ENCODE measurements at regions not wholly inside any gene's neighbourhood (a gene's known extent, or its start where the extent isn't known, plus 50 kb on each side); places are given as distances from the start of the nearest gene placed in this dataset.

DNA sequence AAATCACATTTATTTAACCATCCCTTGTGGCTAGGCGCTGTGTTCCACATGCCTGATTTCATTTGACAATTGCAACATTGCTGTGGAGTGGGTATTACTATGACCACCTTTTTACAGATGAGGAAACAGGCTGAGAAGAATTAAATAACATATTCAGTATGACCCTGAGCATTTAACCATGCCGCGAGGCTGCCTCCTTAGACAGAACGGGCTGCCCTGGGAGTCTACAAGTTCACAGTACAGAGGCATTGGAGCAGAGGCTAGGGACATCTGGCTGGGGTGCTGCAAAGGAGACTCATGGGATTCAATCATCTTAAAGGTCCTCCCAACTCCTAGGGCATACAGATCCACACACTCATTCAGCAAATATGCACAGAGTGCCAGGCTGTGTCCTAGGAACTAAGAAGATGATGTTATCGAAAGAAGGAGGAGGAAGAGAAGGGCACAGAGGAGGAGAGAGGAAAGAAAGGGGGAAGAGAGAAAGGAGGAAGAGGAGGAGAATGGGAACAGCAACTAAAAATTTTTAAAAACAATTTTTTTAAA is 164.7 kb upstream of the CCND2 start:
- DNase-seq (ENCODE audit: low read depth in 3 of 3, low spot score in 1 of 3): no peak

DNA sequence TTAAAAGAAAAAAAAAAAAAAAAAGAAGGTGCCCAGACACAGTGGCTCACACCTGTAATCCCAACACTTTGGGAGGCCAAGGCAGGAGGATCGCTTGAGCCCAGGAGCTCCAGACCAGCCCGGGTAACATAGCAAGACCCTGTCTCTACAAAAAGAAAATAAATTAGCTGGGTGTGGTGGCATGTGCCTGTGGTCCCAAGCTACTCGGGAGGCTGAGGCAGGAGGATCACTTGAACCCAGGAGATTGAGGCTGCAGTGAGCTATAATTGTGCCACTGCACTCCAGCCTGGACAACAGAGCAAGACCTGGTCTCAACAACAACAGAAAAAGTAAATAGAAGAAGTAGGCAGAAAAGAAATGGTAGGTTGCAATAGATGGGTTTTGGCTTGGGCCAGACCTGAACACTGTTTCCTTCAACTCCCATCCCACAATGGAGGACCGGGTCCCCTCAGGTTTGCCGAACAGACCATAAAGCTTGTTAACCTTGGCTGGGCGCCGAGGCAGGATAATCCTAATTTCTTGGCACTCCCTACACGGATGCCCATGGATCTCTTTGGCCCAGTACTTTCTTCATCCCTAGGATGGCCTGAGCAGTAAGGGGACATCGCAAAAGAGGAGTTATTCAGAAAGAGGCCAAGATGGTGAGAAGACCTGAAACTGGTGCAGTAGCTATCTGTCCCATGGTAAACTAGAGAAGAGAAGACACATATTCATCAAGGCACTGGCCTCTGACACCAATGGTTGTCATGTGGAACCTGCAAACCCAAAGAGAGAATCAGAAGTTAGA is 165.5 kb upstream of the CCND2 start:
- no peak for DNase-seq (ENCODE audit: low read depth in 3 of 3, low spot score in 1 of 3)

DNA sequence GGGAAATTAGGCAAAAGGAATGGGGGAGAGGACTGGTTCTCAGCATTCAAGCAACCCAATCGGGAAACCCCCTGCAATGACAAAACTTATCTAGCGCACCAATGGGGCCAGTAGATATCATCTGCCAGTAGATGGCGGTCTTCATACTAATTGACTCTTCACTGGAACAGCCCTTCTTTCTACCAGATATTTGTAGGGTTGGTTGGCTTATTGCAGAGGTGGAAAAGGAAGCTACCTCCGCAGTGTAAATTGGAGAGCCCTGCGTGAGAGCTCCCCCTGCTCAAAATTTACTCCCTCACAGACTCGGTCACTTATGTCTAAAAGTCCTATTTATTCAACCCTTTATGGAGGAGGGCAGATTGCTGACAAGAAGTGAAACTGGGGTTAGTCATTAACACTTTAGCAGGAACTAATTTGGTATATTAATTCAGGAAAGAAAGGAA is 166.1 kb upstream of the CCND2 start:
- DNase-seq (ENCODE audit: low read depth in 3 of 3, low spot score in 1 of 3): peak in 2 of 3 donors; percentile 45 to 47

DNA sequence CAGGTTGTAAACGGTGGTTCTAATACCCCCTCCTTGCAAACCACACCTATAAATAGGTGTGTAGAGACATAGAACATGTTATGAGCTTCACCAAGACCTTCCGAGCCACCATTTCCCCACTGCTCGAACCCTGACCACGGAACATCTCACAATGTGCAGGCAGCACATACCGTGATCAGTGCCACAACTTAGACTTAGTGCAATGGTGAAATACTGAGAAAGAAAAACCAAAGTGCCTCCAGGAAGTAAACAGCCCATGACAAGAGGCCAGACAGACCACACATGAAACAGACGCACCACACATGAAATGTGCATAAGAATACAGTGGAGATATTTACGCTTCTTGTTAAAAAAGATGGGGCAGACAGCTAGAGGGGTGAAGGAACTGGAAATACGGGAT is 166.9 kb upstream of the CCND2 start:
- DNase-seq (ENCODE audit: low read depth in 3 of 3, low spot score in 1 of 3): no peak

DNA sequence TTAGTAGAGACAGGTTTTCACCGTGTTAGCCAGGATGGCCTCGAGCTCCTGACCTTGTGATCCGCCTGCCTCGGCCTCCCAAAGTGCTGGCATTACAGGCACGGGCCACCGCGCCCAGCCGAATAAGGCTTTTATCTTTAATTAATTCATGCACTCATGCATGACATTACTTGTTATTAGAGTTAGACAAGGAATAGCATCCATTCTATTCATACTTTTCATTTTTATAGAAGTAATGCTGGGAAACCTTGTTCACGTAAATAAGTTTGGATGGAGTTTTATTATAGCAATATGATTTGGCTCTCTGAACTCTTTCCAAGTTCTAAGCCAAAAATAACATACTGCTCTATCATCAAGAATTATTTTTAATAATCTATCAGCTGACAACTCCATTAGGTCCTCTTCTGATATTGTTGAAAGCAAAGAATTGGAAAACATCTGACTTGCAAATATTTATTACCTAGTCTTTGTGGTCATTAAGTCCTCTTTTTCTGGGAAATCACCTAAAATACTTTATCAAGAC is 168.8 kb upstream of the CCND2 start:
- no peak for DNase-seq (ENCODE audit: low read depth in 3 of 3, low spot score in 1 of 3)

DNA sequence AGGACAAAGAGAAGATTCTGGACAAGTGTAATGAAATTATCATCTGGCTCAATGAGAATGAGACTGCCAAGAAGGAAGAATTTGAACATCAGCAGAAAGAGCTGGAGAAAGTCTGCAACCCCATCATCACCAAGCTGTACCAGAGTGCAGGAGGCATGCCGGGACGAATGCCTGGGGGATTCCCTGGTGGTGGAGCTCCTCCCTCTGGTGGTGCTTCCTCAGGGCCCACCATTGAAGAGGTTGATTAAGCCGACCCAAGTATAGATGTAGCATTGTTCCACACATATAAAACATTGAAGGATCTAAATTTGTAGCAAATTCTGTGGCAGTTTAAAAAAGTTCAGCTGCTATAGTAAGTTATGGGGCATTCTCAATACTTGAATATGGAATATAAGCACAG is 174.3 kb upstream of the CCND2 start:
- DNase-seq (ENCODE audit: low read depth in 3 of 3, low spot score in 1 of 3): no peak

DNA sequence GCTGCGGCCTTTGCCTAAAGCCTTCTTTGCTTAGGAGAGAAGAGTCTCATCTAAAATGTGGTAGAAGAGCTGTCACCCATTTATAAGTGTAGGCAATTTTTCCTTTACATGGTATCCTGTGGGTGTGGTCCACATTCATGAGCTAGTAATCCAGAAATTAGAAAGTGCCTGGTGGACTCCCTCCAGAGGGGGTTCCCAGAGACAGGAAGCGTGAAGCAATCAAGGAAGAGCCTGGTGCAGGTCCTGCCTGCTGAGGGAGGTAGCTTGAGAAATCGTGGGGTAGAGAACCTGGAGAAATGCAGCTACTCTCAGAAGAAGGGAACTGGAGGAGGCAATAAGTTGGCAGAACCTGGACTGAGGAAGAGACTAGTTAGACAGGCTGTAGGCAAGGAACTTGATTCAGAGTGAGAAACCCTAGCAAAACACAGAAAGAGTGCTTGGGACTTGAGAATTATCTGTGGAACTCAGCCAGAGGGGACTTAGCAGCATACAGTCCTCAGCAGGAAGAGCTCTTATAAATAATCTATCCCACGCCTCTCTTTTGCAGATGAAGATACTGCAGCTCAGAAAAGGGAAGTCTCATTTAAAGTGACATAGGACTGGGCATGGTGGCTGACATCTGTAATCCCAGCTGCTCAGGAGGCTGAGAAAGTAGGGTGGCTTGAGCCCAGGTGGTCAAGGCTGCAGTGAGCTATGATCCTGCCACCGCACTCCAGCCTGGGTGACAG is 182.4 kb upstream of the CCND2 start:
- no peak for DNase-seq (ENCODE audit: low read depth in 3 of 3, low spot score in 1 of 3)

DNA sequence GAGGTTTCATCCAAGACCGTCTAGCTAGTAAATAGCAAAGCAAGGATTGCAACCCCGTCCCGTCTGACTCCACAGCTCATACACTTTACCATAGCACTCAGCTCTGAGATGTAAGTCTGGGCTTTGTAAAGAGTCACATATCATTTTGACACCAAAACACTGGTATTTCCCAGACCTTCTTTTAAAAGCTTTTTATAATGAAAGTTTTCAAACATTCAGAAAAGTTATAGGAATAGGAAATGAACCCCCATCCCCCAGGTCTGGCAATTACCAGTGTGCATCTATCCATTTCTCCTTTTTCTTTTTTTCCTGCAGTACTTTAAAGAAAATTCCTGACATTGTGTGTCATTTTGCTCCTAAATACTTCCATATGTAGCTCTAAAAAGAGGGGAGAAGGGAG is 183.6 kb upstream of the CCND2 start:
- no peak for DNase-seq (ENCODE audit: low read depth in 3 of 3, low spot score in 1 of 3)

DNA sequence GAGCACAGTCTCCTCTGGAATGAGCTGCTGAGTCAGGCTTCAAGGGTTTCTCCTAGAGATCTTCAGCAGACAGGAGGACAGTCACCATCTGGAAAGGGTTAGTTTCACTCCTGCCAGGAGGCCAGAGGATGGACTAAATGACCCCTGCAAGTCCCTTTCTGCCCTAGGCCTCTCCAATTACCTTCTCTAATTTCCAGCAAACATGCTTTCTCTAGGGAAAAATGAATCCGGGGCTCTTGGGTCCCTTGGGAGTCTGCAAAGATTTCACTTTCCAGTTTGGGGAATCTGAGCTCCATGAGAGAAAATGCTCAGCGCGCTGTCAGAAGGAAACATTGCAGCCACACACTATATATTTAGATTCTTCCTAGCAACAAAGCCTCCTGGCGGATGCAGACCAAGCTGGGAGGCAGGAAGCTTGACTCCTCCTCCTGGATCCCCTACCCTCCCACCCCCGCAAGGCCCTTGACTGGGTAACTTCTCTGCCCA is 184.4 kb upstream of the CCND2 start:
- no peak for DNase-seq (ENCODE audit: low read depth in 3 of 3, low spot score in 1 of 3)

DNA sequence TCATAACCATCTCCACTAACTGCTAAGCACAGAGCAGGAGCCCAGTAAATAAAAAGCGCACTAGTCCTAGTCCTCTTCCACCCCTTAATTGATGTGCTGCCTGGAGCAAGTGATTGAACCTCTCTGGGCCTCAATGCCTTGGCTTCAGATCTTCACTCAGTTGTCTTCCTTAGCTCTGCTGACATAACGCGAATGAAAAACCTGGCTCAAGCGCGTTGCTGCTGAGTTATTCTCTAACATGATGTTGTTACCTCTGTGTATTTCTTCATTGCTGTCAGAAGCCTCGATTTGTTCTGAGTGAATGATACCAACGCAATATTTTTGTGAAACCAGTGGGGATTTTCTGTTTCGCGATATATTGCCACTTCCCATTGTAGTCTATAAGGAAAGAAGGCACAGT is 185.1 kb upstream of the CCND2 start:
- no peak for DNase-seq (ENCODE audit: low read depth in 3 of 3, low spot score in 1 of 3)

DNA sequence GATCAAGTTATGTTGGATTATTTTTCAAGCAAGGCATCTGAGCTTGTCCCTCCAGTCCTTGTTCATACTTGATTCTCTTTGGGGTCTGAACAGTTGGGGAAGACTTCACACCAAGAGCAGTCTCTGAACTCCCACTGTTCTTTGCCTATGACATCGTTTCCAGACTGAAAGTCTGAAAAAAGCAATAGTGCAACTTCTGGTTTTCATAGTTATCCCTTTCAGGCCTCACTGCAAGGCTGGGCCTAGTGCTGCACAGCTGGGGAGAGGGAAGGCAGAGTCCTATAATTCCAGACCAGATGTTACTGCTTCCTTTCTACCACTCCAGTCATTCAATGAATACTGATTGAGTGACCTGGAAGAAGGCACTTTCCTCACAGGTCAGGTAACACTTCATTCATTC is 187.1 kb upstream of the CCND2 start:
- no peak for DNase-seq (ENCODE audit: low read depth in 3 of 3, low spot score in 1 of 3)

DNA sequence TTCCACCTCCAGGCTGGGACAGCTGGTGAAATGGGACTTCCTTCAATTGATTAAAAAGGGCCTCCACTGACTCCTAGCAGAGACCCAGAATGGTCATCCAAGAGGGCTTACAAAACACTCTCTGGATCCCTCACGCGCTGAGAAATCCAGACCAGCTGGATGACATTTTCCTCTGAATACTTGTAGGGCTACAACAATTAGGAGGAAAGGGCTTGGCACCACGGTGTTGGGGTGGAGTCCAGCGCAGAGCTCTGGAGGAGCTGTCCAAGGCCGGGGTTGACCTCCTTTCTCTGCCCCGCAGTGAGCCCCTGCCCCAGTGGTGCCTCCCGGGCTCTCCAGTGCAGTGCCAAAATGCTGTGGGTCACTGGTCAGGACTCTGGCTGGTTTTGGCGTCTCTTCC is 189.0 kb upstream of the CCND2 start:
- no peak for DNase-seq (ENCODE audit: low read depth in 3 of 3, low spot score in 1 of 3)

DNA sequence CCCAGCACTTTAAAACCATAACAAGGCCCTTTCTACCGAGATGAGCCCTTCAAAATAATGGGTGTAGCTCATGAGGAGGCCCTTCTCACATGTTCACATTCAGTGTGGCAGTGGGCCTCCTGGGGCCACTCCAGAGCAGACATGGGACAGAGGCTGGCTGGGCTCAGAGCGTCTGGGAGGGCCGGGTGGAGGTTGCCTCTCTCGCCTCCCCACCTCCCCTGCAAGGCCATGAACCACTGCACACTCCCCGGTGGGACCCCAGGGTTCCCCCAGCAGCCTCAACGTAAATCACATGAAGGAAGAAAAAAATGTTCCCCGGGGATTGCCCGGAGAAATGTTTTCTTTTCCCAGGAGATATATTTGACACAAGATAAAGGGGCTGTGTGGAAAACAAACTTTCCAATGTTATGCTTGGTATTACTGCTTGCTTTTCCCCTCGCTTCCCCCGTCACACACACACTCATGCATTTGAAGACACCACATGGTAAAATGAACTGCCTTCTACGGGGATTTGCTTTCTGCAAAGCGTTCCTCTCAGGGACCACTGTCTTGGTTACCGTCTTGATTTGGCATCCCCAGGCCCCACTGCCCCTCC is 190.7 kb upstream of the CCND2 start:
- no peak for DNase-seq (ENCODE audit: low read depth in 3 of 3, low spot score in 1 of 3)

DNA sequence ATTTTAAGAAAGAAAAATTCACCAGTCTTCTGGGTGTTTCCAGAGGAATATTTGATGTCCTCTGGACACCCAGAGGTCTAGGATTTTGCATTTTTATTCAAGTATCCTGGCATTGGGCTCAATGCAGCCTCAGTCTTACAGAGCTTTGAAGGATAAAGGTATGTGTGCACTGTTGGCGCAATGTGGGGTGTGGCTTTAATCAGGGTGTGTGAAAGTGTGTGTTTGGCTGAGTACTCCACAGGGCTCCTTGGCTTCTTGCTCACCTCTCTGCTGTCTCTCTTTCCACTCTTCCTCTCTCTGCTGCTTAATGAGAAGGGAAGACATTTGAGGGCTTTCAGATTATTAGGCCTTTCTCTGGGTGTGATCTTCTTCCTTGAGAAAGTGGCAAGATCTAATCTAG is 193.3 kb upstream of the CCND2 start:
- no peak for DNase-seq (ENCODE audit: low read depth in 3 of 3, low spot score in 1 of 3)

DNA sequence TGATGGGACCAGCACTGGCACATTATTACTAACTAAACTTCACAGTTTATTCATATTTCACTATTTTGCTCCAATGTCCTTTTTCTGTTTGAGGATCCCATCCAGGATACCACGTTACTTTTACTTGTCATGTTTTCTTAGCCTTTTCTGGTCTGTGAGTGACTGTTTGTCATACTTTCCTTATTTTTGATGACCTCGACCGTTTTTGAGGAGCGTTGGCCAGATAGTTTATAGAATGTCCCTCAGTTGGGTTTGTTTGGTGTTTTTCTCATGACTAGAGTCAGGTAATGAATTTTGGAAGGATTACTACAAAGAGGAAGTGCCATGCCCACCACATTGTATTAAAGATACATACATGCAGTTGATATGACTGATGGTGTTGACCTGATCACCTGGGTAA is 199.4 kb upstream of the CCND2 start:
- no peak for DNase-seq (ENCODE audit: low read depth in 3 of 3, low spot score in 1 of 3)

DNA sequence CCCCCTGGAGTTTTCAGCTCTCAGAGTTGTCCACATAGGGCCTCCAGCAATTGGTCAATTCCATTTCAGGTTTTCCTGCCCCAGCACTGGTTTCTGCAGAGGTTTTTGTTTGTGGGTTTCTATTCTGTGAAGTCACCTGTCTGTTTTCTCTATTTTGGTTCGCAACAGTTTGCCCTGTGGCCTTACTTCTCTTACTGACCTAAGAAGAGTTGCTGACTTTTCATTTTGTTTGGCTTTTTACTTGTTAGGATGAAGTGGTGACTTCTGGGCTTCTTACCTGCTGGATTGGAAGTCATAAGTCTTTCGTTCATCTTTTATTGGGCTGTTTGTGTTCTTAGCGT is 196.4 kb upstream of the PARP11 start:
- DNase-seq (ENCODE audit: low read depth in 3 of 3, low spot score in 1 of 3): no peak

DNA sequence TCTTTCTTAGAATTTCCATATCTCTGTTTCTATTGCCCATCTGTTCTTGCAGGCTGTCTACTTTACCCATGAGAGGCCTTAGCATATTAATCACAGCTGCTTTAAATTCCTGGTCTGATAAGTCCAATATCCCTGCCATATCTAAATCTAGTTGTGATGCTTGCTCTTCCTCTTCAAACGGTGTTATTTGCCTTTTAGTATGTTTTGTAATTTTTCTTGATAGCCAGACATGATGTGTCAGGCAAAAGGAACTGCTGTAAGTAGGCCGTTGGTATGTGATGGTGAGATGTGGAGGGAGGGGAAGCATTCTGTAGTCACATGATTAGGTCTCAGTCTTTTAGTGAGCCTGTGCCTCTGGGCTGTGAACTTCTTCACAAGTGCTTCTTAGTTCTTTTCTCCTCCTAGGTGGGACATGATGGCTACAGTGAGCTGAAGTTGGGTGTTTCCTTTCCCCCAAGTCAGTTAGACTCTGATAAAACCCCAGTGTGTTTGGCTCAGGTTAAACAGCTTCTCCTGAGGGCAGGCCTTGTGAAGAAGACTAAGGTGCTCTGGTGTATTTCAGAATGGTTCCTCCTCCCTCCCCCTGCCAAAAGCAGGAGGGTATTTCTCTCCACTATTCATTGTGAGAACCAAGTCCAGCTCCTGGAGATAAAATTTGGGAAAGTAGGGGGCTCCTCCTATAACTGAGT is 195.9 kb upstream of the PARP11 start:
- no peak for DNase-seq (ENCODE audit: low read depth in 3 of 3, low spot score in 1 of 3)

DNA sequence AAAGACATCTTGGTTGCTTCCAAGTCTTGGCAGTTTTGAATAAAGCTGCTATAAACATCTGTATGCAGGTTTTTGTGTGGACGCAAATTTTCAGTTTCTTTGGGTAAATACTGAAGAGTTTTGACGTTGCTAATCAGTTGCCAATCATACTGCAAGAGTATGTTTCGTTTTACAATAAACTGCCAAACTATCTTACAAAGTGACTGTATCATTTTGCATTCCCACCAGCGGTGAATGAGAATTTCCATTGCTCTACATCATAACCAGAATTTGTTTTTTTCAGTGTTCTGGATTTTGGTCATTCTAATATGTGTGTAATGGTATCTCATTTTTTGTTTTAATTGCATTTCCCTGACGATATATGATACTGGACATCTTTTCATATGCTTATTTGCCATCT is 190.8 kb upstream of the PARP11 start:
- no peak for DNase-seq (ENCODE audit: low read depth in 3 of 3, low spot score in 1 of 3)

DNA sequence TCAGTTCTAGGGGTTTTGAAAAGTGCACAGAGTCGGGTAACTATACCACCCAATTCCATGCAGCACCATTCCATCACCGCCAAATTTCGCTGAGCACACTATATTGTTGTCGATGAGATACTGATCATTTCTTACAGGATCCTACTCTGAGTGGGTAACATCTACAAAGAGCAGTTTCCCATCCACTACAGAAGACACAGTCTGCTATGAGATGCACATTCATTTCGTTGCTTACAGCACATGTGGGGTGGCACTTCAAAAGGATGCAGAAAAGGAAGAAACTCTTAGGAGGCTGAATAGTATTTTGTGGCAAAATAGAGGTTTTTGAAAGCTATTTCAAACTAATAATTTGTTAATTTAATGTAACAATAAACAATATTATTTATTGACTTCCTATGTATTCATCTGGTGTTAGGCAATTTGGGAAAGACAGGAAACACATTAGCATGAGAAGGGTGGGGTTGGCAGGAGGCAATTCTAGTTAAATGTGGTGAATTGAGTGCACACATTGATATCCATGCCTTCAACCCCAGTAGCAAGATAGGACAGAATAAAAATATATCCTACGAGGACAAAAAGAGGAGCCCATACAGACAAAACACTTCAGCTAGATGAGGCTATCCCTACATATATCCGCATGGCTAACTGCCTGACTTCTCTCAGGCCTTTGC is 186.8 kb upstream of the PARP11 start:
- no peak for DNase-seq (ENCODE audit: low read depth in 3 of 3, low spot score in 1 of 3)

DNA sequence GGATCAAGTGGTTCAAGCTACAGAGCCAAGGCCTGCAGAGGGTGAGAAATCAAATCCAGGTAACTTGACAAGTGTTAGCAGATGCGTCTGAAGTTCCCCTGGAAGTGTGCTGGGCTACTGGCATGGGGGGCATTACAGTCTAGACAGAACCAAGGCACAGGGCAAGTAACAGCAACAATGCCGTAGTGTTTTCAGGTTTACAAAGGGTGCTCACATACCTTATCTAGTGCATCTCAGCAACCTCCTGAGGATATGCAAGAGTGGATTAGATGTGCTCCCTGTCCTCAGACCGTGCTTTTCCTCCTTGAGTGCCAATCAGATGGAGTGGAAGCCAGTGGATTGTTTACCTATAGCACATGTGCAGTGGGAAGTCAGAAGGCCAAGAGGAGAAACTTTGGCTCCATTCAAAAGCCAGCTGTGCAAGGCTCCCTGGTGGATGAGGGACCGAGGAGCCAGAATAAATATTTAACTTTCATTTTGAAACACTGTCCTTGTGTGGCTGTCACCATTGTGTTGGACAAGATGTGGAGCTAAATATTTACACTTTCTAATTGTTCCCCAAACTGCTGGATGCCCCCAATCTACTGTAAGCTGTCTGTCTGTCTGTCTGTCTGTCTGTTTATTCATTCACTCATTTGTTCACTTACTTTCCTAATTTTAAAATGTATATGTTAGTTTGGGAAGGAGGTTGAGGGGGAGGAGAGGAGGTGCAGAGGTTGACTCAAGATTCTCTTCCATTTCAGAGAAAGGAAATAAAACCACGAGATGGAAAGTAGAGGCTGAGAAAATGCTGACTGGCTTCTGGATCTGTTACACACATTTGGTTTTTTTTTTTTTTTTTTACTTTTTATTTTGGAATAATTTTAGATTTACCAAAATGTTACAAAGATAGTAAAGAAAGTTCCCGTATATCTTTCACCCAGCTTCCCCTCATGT is 184.0 kb upstream of the PARP11 start:
- DNase-seq (ENCODE audit: low read depth in 3 of 3, low spot score in 1 of 3): no peak

All from stimulated activated CD4-positive, alpha-beta T cell treated with anti-CD3 and anti-CD28 coated beads, TNF-alpha, amount 100 ng/mL, for 1 hour (primary cell).